Pancreas (tissue), 10 donors: ENCODE measurements at regions not wholly inside any gene's neighbourhood (a gene's known extent, or its start where the extent isn't known, plus 50 kb on each side); places are given as distances from the start of the nearest gene placed in this dataset.

ENCODE experiments used
- ATAC-seq, 4 donors: fragments of 200-7000 bp; cut with Tn5 transposase; one replicate each; pipeline versions ENCODE4 v1.8.0 to v1.9.1; 2020; ENCODE audit warnings: mild to moderate bottlenecking in 4 of 4, moderate library complexity in 4 of 4
- DNase-seq, 6 donors: peaks; one replicate each; pipeline ENCODE4 v3.0.0-alpha.2; 2020
- FAIRE-seq: peaks from 2 replicates; lab custom pipeline; 2012; peaks lifted over from hg19 to GRCh38; lab: Jason Lieb, UNC
- H3K27ac ChIP-seq, 4 donors: fragments of 200-600 bp; sonication (generic); 1 replicate in 3 of 4; 2 replicates in 1 of 4; pipeline versions ENCODE4 v1.5.0 to v1.8.0; 2020
- H3K27me3 ChIP-seq, 4 donors: fragments of 200-600 bp; one replicate each; pipeline ENCODE4 v1.8.0; 2021
- H3K36me3 ChIP-seq, 3 donors: fragments of 200-600 bp; sonication (generic) in 1 of 3; one replicate each; pipeline versions ENCODE4 v1.5.0 to v1.8.0; 2020 to 2021
- H3K4me1 ChIP-seq, 3 donors: fragments of 200-600 bp; one replicate each; pipeline ENCODE4 v1.8.0; 2021
- H3K4me3 ChIP-seq, 4 donors: fragments of 200-600 bp; sonication (generic) in 2 of 4; one replicate each; pipeline versions ENCODE4 v1.5.0 to v1.8.0; 2020 to 2021
- H3K9me3 ChIP-seq, 4 donors: fragments of 200-600 bp; one replicate each; pipeline ENCODE4 v1.8.0; 2021
- WGBS, 2 donors: extraction: QIAGEN DNeasy Blood & Tissue Kit; methylation state at CpG; one replicate each; pipeline ENCODE4 v1.1.7; 2013; 5-methylcytosine and 5-hydroxymethylcytosine counted together
- intact Hi-C, 3 donors: fragments of 100-400 bp; cut with DNase I; formaldehyde crosslinking; loops; one replicate each; pipeline versions ENCODE4 v1.11.1 to v1.14.2; 2022
- TF ChIP-seq, protein P1 (sequence below), 4 donors: fragments of 200-600 bp; sonication (generic) in 3 of 4; IDR thresholded peaks; one replicate each; pipeline versions ENCODE4 v1.5.0 to v1.8.0; 2021; ENCODE audit warnings: antibody characterized with exemption in 4 of 4
- donor health status: healthy with polysubstance abuse.
- donor health status: DM: no; HTN: no; CAD: no; lungs with moderate emphysema.
- donor health status: DM: no; HTN: no; CAD: no.
- donor health status: control.
- donor health status: control.
- donor health status: Bipolar disorder and iron deficiency.
- donor health status: DM: yes; HTN: yes; CAD: no.
- donor health status: DM: no; HTN: no; CAD: no.
- donor health status: DM: no; HTN: no; CAD: no.
- donor health status: DM: yes; HTN: yes; CAD: no.

DNA sequence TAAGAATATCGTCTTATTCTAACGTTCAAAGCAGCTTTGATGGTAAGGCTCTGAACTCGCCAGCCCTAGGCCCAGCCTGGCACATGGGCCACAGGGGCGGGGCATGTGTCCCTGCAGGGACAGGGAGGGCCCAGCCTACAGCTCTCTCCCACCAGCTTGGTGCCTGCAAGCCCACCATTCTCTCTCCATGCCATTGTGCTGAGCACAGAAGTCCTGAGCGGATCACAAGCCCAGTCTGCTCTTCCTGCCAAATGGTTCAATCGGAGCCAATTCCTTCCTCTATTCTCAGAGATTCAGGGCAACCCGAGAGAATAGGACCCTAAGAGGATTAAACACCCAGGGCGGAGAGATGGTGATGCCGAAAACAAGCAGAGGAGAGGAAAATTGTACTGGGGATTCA is 50.3 kb upstream of the APCDD1 start:
- FAIRE-seq (no peak), ATAC-seq (no peak), DNase-seq (no peak)
- no peaks in the 10 kb centered on the region for H3K27me3 ChIP-seq
- H3K36me3 ChIP-seq = no peaks in the 10 kb centered on the region
- no peak overlapping the region for H3K4me3 ChIP-seq
- peaks cover 1 to 8% (median 6%) of the 10 kb centered on the region in 3 donors for H3K4me1 ChIP-seq
- TF ChIP-seq, protein P1, sequence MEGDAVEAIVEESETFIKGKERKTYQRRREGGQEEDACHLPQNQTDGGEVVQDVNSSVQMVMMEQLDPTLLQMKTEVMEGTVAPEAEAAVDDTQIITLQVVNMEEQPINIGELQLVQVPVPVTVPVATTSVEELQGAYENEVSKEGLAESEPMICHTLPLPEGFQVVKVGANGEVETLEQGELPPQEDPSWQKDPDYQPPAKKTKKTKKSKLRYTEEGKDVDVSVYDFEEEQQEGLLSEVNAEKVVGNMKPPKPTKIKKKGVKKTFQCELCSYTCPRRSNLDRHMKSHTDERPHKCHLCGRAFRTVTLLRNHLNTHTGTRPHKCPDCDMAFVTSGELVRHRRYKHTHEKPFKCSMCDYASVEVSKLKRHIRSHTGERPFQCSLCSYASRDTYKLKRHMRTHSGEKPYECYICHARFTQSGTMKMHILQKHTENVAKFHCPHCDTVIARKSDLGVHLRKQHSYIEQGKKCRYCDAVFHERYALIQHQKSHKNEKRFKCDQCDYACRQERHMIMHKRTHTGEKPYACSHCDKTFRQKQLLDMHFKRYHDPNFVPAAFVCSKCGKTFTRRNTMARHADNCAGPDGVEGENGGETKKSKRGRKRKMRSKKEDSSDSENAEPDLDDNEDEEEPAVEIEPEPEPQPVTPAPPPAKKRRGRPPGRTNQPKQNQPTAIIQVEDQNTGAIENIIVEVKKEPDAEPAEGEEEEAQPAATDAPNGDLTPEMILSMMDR (IDR thresholded peaks at IDR 0.05) = no peak
- intact Hi-C loops = no loop called here
- 90 to 91% methylated on average over 9 of the region's 9 CpGs for WGBS, 2 donors
- H3K27ac ChIP-seq = no peak overlapping the region
- H3K9me3 ChIP-seq = no peaks in the 10 kb centered on the region
